Esophagus squamous epithelium (tissue), 4 donors: ENCODE measurements at regions not wholly inside any gene's neighbourhood (a gene's known extent, or its start where the extent isn't known, plus 50 kb on each side); places are given as distances from the start of the nearest gene placed in this dataset.

Experiments used
- CTCF ChIP-seq, 6 experiments: fragments of 450-650 bp in 4 of 6; fragments of 200-600 bp in 2 of 6; sonication (generic) in 2 of 6; IDR thresholded peaks; one replicate each; pipeline ENCODE4 v1.5.1; 2016 to 2019; ENCODE audit warnings: antibody characterized with exemption in 6 of 6, mild to moderate bottlenecking in 4 of 6, moderate library complexity in 4 of 6
- POLR2A ChIP-seq, 4 donors: fragments of 450-650 bp; IDR thresholded peaks; one replicate each; pipeline ENCODE4 v1.6.1; 2017; ENCODE audit warnings: antibody characterized with exemption in 4 of 4, mild to moderate bottlenecking in 4 of 4, moderate library complexity in 3 of 4

DNA sequence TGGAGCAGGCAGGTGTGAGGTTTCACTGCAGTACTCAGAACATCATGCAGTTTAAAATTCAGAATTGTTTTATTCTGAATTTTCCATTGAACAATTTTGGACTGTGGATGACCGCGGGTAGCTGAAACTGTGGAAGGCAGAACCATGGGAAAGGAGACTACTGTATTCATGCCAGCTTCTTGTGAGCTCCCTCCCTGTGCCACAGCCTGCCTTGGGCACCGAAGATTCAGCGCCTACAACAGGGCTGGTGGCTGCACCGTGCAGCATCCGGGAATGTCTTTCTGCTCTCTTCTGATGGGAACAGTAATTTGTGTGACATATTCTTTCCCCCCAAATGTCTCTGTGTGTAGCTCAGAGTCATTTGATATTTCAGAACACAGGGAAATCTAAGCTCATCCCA is 118.5 kb upstream of the NKX1-1 start:
- TF ChIP-seq CTCF (IDR thresholded peaks at IDR 0.05) (no peak), POLR2A (IDR thresholded peaks at IDR 0.05) (no peak)
